SU-DHL-6 (cell line): ENCODE measurements at regions not wholly inside any gene's neighbourhood (a gene's known extent, or its start where the extent isn't known, plus 50 kb on each side); places are given as distances from the start of the nearest gene placed in this dataset.

Experiments
- H2AFZ ChIP-seq: fragments of 200-600 bp; sonication (generic); 2 replicates; pipeline ENCODE4 v1.6.1; 2014; ENCODE audit warnings: low read depth, mild to moderate bottlenecking, moderate library complexity, mixed read lengths, antibody characterized with exemption, low read length; ENCODE audit not compliant: severe bottlenecking
- H3F3A ChIP-seq: fragments of 200-600 bp; shearing (Covaris generic); 2 replicates; pipeline ENCODE4 v1.6.0; 2016; ENCODE audit warnings: antibody characterized with exemption, mild to moderate bottlenecking; ENCODE audit not compliant: insufficient read depth
- H3K27ac ChIP-seq: fragments of 200-600 bp; sonication (generic); 2 replicates; pipeline ENCODE4 v1.5.1; 2016; ENCODE audit warnings: low read depth, mild to moderate bottlenecking, low read length, moderate library complexity, mixed read lengths
- H3K27me3 ChIP-seq: fragments of 200-600 bp; sonication (generic), shearing (Covaris generic); 2 replicates; pipeline ENCODE4 v1.6.0; 2014; ENCODE audit warnings: mild to moderate bottlenecking, low read length
- H3K36me3 ChIP-seq: fragments of 200-600 bp; sonication (generic); 2 replicates; pipeline ENCODE4 v1.6.1; 2014; ENCODE audit warnings: mild to moderate bottlenecking, low read length, mixed read lengths
- H3K4me2 ChIP-seq: fragments of 300-600, 200-600 bp; shearing (Covaris generic), sonication (generic); 2 replicates; pipeline ENCODE4 v1.6.0; 2014; ENCODE audit warnings: low read length, low read depth, mild to moderate bottlenecking; ENCODE audit not compliant: poor library complexity, severe bottlenecking
- H3K4me3 ChIP-seq: fragments of 200-600 bp; sonication (generic); 2 replicates; pipeline ENCODE4 v1.5.1; 2014; ENCODE audit warnings: antibody characterized with exemption, low read length, mild to moderate bottlenecking, mixed read lengths; ENCODE audit not compliant: insufficient read depth, poor library complexity, severe bottlenecking
- H3K79me2 ChIP-seq: fragments of 200-600 bp; sonication (generic); 2 replicates; pipeline ENCODE4 v1.6.1; 2014; ENCODE audit warnings: mild to moderate bottlenecking, low read length, moderate library complexity; ENCODE audit not compliant: insufficient read depth
- H3K9ac ChIP-seq: fragments of 200-600 bp; sonication (generic); 2 replicates; pipeline ENCODE4 v1.7.0; 2014; ENCODE audit warnings: mild to moderate bottlenecking, low read length
- H3K9me2 ChIP-seq: fragments of 200-600 bp; sonication (generic); replicated peaks from 2 replicates; pipeline ENCODE4 v1.6.1; 2014; ENCODE audit warnings: low read length; ENCODE audit not compliant: insufficient read depth
- H3K9me3 ChIP-seq: fragments of 200-600 bp; sonication (generic); 2 replicates; pipeline ENCODE4 v1.6.1; 2014; ENCODE audit warnings: low read length, mixed read lengths; ENCODE audit not compliant: insufficient read depth
- H4K20me1 ChIP-seq: fragments of 200-600 bp; sonication (generic); 2 replicates; pipeline ENCODE4 v1.6.1; 2014; ENCODE audit warnings: low read depth, mild to moderate bottlenecking, antibody characterized with exemption, low read length, moderate library complexity, mixed read lengths
- CTCF ChIP-seq: fragments of 200-600 bp; sonication (generic); IDR thresholded peaks from one replicate; pipeline ENCODE4 v1.5.1; 2017; ENCODE audit warnings: antibody characterized with exemption, mild to moderate bottlenecking, low read length, moderate library complexity; ENCODE audit not compliant: insufficient read depth, poor library complexity, severe bottlenecking
- EZH2phosphoT487 ChIP-seq: fragments of 200-600 bp; sonication (generic), shearing (Covaris generic); conservative IDR thresholded peaks from 2 replicates; pipeline ENCODE4 v1.6.1; 2018; ENCODE audit warnings: mild to moderate bottlenecking, antibody characterized with exemption, low read length, moderate library complexity, mixed read lengths

GRCh38 chr2:103293742-103294077, 531.9 kb downstream of the TMEM182 start:
- no peak overlapping the region for H3K9ac ChIP-seq
- no peaks in the 10 kb centered on the region for H3K36me3 ChIP-seq
- H3K27ac ChIP-seq: no peak overlapping the region
- no peak overlapping the region for H3K4me3 ChIP-seq
- H3K9me3 ChIP-seq: no peaks in the 10 kb centered on the region
- H3K4me2 ChIP-seq: no peak overlapping the region
- H3F3A ChIP-seq: no peaks in the 10 kb centered on the region
- H3K79me2 ChIP-seq: no peaks in the 10 kb centered on the region
- no peak for TF ChIP-seq EZH2phosphoT487
- no peak for TF ChIP-seq CTCF
- H3K9me2 ChIP-seq: no peaks in the 10 kb centered on the region
- no peaks in the 10 kb centered on the region for H3K27me3 ChIP-seq
- H2AFZ ChIP-seq: no peak overlapping the region
- H4K20me1 ChIP-seq: no peaks in the 10 kb centered on the region

DNA sequence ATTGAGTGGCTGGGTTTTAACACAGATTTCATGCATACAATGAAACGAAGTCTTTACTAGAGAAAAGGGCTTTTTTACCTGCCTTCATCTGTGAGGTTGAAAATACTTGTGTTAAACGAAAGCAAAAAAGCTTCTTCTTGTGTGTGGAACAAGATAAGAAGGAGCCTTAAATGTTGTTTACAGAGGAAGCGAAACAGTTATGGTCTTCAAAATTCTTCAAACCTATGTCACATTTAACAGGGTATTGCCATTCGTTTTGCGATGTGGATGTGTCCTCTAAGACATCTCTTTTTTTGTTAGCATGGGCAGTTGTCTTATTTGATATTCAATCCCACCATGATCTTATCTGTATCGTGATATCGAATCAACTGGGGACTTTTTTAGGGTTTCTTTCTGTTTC, 532.6 kb downstream of the TMEM182 start:
- no peaks in the 10 kb centered on the region for H3K79me2 ChIP-seq
- H3K9me2 ChIP-seq: no peaks in the 10 kb centered on the region
- no peak overlapping the region for H3K4me2 ChIP-seq
- H3K4me3 ChIP-seq: no peak overlapping the region
- H3K27me3 ChIP-seq: no peaks in the 10 kb centered on the region
- no peak overlapping the region for H3K9ac ChIP-seq
- no peaks in the 10 kb centered on the region for H3K9me3 ChIP-seq
- H4K20me1 ChIP-seq: no peaks in the 10 kb centered on the region
- no peak overlapping the region for H2AFZ ChIP-seq
- H3F3A ChIP-seq: no peaks in the 10 kb centered on the region
- TF ChIP-seq CTCF: no peak
- no peak for TF ChIP-seq EZH2phosphoT487
- H3K36me3 ChIP-seq: no peaks in the 10 kb centered on the region
- H3K27ac ChIP-seq: no peak overlapping the region

DNA sequence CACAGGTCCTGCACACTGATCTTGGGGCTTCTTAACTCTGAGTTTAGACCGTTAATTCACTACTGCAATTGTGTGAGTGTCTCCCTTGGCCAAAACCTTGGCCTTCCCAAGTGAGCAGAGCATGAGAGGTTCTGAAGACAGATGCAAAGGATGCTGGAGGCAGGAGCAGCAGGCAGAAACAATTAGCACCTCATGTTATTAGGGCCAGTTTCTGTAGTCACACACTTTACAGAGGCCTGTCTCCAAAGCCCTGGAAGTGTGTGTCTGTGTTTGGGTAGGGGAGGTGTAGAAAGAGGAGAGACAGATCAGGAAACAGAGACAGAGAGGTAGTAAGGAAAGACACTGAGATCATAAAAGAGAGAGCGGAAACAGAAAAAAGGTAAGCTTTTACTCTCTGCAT, 533.8 kb downstream of the TMEM182 start:
- Histone ChIP-seq H3K79me2 (no peaks in the 10 kb centered on the region), H3K4me3 (no peak overlapping the region), H2AFZ (no peak overlapping the region), H3K27me3 (no peaks in the 10 kb centered on the region), H4K20me1 (no peaks in the 10 kb centered on the region), H3K36me3 (no peaks in the 10 kb centered on the region), H3K27ac (no peak overlapping the region), H3K9me2 (no peaks in the 10 kb centered on the region), H3K9ac (no peak overlapping the region), H3F3A (no peaks in the 10 kb centered on the region), H3K9me3 (no peaks in the 10 kb centered on the region), H3K4me2 (no peak overlapping the region)
- TF ChIP-seq EZH2phosphoT487: no peak
- TF ChIP-seq CTCF: no peak

GRCh38 chr2:103324671-103325070, 562.8 kb downstream of the TMEM182 start:
- no peak overlapping the region for H3K4me3 ChIP-seq
- no peaks in the 10 kb centered on the region for H3K9me3 ChIP-seq
- no peak overlapping the region for H2AFZ ChIP-seq
- no peak for TF ChIP-seq CTCF
- no peaks in the 10 kb centered on the region for H3K9me2 ChIP-seq
- H3K79me2 ChIP-seq: no peaks in the 10 kb centered on the region
- H3F3A ChIP-seq: no peaks in the 10 kb centered on the region
- H4K20me1 ChIP-seq: no peaks in the 10 kb centered on the region
- no peak overlapping the region for H3K27ac ChIP-seq
- no peak overlapping the region for H3K9ac ChIP-seq
- H3K36me3 ChIP-seq: no peaks in the 10 kb centered on the region
- no peak overlapping the region for H3K4me2 ChIP-seq
- H3K27me3 ChIP-seq: no peaks in the 10 kb centered on the region
